GM19324 (cell line): ENCODE measurements at regions not wholly inside any gene's neighbourhood (a gene's known extent, or its start where the extent isn't known, plus 50 kb on each side); places are given as distances from the start of the nearest gene placed in this dataset.

ENCODE experiments used
- ATAC-seq: cut with Tn5 transposase; IDR thresholded peaks from one replicate; pipeline ENCODE4 v1.9.1; 2021; ENCODE audit warnings: mild to moderate bottlenecking, moderate library complexity; ENCODE audit not compliant: unreplicated experiment, low FRiP score

DNA sequence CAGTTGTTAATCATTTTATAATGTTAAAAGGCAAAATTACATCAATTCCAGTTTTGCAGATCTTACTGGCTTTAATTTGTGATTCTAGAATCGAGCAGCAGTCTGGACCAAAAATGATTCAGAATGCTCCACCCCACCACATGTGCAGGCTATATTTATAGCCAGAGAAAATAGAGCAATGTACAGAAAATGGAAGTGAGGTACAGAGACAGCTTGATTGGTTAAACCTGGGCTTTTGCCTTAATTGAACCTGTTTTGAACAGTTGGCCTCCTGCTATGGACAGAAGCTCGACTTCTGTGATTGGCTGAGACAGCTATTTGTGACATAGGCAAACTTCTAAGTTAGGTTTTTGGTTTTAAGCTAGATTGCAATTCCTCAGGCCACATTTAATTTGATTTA lies 607.4 kb upstream of the MIR17HG start:
- ATAC-seq = no peak

DNA sequence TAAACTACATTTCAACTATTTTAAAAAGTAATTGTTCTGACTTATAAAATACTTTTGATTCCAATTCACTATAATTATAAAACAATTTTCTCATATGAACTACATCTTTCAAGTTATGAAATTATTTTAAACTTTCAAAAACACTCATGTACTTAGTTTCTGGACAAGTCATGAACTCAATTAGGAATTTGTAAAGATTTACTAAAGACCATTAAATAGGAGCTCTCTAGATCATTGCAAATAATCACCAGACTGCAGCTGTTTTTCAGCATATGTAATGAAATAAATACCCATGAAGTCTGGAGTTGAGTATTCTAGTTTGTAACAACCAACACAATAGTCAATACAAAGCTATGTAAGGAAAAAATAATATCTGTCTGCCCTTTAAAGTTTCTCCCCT lies 605.1 kb upstream of the MIR17HG start:
- ATAC-seq = no peak

DNA sequence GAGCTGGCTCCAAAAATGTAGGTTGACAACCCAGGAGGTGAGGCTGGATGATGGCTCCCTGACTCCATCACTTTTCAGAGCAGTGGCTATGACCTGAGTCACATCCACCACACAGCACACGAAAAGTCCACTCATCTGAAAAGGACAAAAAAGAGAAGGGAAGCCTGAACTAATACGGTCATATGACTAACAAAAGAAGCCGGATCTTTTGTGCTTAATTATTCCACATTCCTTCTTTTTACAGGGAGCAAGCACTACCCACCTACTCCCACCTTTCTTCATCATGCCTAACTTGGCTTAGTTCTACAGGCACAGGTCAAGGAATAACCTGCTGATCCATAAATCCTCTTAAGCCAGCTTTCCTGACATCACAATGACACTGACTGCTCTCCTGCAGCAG lies 601.3 kb upstream of the MIR17HG start:
- no peak for ATAC-seq

DNA sequence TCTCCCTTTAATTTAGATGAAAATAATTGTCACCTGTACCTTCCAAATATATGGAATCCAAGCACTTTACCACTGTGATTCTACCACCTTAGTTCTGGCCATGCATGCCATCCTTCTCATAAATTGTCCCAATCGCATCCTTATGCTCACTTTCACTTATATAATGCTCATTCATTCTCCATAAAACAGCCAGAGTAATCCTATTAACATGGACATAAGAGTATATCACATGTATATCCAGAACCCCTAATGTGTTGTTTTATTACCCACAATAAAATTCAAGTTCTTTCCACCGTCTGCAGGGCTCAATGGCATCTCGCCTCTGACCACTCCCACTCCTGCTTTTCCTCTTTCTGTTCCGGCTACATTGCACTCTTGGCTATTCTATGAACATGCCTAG lies 597.5 kb upstream of the MIR17HG start:
- ATAC-seq = no peak

DNA sequence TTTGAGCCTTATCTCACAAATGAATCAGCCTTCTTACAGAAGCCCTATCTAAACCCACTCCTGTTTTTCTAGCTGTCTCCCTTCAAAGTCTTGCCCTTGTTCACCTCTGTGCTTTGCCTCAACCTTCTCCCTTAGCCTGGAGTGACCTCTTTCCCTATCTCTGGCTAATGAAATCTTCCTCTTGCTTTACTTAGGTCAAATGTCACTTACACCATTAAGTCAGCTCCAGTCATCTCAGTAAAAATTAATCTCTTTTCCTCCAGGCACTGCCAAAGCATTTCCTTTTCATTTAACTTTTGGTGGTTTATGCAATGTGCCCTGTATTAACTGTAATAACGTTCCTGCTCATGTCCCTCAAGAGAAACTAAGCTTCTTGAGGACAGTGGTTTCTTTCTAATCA lies 596.5 kb upstream of the MIR17HG start:
- ATAC-seq = no peak

DNA sequence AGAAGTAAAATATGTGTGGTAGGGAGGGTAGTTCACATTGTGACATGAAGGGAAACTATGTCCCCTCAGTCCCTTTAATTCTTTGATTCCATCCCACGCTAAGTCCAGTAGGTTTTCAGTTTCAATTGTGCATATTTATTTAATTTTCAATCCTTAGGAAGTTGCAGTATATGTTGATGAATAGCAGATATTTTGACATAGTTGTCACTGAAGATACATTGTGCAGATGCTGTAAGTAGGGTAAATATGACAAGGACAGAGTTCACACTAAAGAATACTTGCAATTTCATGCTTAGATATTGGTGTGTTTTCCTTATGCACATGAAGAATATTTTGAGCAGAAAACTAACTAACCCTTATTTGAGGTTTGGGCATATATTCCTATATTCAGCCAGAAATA lies 595.4 kb upstream of the MIR17HG start:
- ATAC-seq = no peak

DNA sequence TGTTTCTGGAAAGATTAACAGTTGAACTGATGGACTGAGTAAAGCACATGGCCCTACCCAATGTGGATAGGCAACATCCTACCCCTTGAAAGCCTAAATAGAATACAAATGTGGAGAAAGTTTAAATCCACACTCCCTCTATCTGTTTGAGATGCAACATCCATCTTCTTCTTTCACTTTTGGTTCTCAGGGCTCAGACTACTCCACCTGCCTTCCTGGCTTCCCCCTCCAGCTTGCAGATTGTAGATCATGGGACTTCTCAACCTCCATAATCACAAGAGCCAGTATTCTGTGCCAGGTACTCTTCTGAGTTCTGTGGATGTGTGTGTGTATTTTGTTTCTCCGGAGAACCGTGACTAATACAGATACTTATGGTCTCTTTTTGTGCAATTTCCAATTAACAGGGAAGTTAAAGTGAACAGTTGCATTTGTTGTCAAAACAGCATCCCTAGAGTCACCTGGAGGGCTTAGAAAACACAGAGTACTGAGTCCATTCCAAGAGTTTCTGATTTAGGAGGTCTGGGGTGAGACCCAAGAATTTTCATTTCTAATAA lies 590.3 kb upstream of the MIR17HG start:
- no peak for ATAC-seq

DNA sequence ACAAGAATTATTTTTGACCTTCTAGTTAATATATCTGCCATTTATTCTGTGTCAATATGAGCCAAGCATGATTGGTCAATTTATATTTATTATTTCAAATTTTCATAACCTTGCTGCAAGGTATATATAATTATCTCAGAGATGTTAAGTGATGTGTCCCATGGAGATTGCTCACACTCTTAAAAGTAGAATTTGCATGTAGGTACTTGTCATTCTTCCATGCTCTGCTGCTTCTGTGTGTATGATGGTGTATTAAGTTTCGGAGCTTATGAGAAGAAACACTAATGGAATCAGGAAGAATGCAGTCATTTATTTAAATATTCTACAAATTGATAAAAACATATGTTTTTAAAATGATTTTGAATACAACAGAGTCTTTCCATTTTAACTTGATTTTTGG lies 586.8 kb upstream of the MIR17HG start:
- no peak for ATAC-seq

DNA sequence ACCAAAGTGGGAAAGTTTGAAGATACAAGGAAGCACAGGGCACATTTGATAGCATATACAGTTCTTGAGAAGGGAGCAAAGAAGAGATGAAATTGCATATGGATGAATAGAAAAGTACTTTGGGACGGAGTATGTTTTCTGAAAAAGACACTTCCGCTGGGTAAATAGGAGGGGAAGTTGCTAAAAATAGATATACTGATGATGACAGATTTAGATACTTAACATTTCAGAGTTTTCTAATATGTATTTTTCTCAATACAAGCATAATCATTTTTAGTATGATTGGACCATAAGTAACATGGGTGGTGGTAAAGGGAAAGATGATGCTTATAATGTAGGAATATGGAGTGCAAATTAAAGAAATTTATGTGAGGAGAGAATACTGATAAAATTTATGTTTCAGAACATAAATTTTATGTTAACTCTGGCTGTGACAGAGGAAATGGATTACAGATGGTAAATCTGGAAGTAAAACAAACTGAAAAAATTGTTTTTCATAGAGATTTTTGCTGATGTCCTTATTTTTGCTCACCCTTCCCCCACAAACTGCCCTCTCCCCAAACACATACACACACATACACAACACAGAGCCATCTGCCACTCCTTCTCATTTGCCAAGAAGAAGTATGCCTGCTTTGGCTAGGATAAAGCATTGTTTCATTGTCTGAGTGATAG lies 583.9 kb upstream of the MIR17HG start:
- ATAC-seq = no peak

DNA sequence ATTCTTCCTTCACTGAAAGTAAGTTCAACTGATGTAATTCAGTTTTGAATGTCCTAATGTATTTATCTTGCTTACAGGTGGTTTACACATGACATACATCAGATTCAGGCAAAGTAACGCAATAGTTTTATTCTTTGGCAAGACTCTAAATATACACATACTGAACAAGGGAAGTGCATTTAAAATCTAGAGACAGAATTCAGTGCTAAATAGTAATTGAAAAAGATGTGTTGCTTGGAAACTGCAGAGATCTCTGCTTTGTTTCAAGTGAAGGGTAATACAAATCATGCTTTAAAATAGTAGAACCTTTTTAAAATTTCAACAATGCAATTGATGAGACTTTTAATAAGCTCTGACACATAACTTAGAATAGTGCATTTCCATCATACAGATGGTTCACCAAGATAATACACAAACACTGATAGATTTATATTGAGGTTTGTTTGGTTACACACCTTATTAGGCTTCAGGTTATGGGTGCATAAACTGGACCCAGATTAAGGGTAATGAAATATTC lies 581.0 kb upstream of the MIR17HG start:
- ATAC-seq = no peak

DNA sequence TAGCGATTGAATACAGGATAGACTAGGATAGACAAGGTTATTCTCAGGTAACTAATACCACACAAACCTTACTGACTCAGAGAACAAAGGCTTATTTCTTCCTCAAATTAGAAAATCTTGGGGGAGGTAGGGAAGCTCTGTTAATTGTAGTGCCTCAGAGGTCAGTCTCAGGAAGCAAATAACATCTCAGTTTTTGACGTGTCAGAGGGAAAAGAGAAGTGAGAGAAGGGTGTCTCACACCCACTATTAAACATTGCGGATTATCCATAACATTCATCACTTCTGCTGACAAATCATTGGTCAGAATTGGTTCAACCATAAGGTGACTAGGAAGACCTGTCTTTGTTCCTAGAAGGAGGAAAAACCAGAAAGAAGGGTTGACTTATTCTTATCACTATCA lies 579.4 kb upstream of the MIR17HG start:
- ATAC-seq = no peak

DNA sequence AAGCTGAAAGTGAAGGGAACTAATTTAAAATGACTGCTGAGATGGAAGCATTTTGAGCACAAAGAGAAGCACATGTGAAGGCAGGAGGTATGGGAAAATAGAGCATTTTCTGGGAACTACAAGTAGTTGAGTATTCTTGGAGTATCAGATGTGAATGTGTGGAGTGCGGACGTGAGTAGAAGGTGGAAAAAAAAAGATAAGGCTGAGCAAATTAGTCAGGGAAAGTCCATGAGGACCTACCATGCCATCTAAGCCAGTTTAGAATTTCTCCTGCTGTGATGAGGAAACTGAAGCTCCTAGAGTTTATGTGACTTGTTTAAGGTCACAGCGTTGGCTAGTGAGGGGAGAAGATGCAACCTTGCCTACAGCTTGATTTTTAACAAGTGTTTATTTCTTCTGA lies 578.1 kb upstream of the MIR17HG start:
- ATAC-seq = no peak

DNA sequence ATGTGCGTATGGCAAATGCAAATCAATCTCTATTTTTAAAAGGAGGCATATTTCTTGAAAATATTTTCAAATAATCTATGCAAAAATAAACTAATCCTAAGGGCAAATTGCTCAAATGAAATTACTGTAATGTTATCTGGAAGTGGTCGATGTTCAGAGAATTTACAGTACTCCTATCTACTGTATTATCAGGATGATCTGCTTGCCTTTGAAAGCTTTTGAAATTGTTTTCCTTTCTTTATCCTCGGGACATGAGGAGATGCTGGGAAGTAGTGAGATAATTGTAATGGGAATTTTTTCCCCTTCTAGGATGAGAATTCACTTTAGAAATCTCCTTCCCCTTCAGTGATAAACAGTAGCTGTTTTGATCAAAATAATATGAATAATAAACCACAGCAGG lies 577.2 kb upstream of the MIR17HG start:
- ATAC-seq = no peak

DNA sequence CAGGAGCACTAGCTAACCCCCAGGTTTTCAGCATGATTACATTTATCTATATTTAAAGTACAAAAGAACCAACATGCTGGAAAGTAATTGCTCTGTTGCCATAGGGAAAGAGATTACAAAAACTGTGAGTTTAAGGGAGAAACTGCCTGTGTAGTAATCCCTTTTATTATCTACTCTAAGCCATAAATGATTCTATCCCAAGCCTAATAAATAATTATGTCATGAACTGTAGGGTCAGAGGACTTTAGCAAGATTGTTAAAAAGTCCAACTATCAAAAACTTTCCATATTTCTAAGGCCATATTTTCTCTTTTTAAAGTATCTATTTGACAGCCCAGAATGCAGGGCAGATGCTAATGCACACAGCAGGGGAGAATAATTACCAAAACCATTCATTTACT lies 573.8 kb upstream of the MIR17HG start:
- ATAC-seq = no peak

DNA sequence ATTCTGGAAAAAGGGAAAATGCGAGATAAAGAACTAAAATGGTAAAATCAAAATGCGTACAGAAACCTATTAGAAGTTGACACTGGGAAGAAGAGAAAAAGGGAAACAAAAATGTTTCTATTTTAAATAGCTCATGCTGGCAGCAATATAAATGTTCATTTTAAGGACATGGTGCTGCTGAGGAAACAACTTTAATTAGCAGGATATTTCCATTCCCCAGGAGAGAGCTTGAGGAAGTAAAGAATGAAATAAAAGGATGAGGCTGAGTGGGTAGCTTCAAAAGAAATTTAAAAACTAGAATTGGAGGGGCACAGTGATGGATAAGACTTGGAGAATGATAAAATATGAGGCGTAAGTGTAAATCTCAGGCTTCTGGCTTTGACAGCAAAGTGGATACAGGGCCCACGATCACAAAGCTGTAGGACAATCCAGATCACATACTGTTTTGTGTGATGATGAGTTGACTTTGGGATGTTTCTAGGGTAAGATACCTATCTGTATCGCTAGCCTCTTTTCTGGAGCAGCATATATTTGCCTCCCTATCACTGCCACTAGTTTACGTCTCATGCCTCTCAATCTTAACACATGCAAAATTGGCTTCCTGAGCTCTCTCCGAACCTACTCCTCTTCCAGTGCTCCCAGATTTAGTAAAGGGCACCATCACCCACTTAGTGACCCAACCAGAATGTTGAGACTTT lies 571.3 kb upstream of the MIR17HG start:
- ATAC-seq = no peak

DNA sequence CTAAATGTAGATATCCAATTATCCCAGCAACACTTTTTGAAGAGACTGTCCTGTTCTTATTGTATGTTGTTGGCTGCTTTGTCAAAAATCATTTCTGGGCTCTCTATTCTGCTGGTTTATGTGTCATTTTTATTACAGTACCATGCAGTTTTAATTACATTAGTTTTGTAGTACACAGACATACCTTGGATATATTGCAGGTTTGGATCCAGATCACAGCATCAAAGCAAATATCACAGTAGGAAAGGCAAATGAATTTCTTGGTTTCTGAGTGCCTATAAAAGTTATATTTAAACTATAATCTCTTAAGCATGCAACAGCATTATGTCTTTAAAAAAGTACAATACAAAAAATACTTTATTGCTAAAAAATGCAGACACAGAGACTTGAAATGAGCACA lies 564.2 kb upstream of the MIR17HG start:
- ATAC-seq = no peak

DNA sequence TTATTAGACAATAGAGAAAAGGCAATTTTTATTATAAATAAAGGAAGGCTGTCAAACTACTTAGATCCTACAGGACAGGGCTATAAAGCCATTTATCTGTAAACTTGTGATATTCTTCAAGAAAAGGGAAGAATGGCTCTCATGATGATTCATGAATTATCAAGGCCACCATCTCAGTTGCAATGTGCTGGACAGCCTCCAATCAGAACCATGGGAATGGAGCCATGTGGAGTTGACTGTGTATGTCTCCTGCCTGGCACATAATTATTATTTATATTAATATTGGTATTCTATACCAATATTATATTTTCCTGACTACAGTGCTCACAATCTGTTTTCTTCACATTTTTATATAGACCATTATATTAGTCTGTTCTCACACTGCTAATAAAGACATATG lies 560.5 kb upstream of the MIR17HG start:
- ATAC-seq = no peak

DNA sequence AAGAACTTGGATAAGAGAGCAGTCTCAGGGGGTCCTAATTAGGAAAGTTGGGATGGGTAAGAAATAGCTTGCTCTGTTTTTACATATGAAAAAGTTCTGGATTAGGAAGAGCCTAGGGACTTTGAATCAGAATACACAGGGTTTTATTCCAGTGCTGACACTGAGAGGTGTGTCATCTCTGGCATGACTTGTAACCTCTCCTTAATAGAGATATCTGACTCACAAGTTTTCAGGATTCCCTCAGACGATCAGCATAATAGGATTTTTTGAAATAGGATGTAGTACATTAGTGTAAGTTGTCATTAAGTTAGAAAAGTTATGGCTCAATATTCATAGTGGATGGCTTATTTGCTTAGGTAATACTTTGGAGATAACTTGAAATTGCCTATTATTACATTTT lies 555.2 kb upstream of the MIR17HG start:
- ATAC-seq = no peak

DNA sequence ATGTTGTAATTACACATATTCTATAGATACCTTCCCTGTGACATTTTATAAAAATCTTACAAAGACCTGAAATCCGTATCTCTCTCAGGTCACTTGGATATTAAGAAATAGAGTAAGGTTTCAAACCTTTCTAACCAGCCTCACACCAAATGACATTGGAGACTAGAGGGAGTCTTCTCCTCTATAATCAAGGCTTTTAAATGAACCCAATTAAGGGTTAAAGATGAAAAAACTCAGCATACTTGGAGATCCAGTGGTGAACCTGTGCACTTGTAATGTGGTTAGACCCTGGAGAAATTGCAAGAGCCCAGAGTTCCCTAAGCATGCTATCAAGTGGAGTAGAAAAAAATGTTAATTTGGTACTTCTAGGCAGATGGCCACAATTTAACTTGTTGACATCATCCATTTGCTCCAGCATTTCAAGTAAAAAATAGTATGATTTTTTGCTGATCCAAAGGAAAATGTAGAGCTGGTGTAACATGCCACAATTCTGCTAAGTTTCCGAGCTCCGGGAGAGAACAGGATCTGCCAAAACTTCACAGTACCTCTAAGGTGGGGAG lies 554.1 kb upstream of the MIR17HG start:
- no peak for ATAC-seq

DNA sequence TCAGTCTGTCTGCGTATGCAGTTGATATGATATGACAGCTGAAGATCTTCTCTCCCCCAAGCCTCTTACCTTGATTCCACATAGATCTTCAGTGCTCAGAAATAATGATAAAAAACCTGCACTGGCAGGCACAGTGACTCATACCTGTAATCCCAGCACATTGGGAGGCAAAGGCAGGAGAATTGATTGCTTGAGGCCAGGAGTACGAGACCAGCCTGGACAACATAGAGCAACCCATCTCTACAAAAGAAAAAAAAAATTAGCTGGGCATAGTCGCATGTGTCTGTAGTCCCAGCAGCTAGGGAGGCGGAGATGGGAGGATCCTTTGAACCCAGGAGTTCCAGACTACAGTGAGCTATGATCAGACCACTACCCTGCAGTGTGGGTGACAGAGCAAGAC lies 551.0 kb upstream of the MIR17HG start:
- no peak for ATAC-seq

DNA sequence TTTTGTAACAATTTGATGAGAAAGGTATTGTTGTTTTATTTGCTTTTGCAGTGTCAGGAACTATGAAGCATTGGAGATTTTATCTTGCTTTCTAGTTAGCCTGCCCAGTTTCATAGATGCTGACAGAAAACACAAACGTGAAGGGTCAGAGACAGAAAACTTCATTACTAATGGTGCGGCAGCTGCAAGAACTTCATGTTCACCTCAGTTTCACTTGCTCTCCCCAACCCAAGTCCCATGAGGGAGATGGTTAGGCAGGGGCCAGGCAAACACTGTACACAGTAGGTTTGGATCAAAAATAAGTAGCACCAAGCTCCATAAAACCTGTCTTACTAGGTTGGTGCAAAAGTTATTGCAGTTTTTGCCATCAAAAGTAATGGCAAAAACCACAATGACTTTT lies 550.2 kb upstream of the MIR17HG start:
- ATAC-seq = no peak

DNA sequence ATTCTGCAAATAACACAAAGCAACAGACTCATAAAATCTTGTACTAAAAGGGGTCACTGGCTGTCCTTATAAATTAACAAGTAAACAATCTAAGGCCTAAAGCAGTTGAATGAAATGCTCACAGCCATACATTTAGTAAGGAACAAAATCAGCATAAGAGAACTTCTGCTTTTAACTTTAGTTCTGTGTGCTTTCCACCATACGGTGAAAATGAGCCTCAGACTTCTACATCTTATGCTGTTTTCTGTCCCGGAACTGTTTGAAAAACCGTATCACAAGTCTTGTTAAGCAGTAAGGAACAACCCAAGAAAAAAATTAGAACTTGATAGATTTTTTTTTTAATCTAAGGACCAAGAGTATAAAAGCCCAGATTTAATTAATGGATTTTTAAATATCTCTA lies 549.1 kb upstream of the MIR17HG start:
- ATAC-seq = no peak
